GM18951 (cell line): ENCODE measurements at regions not wholly inside any gene's neighbourhood (a gene's known extent, or its start where the extent isn't known, plus 50 kb on each side); places are given as distances from the start of the nearest gene placed in this dataset.

Experiments
- POLR2A ChIP-seq: IDR thresholded peaks from 4 replicates; pipeline ENCODE4 v1.6.1; 2011; ENCODE audit warnings: mild to moderate bottlenecking; ENCODE audit not compliant: insufficient read length, insufficient read depth; ENCODE audit errors: extremely low read depth
- in situ Hi-C: fragments of 300-500 bp; cut with MboI; formaldehyde crosslinking; loops from one replicate; pipeline ENCODE4 v1.12.0; 2022; ENCODE audit warnings: low sequenced_read_pairs, mixed read lengths, inconsistent platforms; ENCODE audit not compliant: unreplicated experiment

DNA sequence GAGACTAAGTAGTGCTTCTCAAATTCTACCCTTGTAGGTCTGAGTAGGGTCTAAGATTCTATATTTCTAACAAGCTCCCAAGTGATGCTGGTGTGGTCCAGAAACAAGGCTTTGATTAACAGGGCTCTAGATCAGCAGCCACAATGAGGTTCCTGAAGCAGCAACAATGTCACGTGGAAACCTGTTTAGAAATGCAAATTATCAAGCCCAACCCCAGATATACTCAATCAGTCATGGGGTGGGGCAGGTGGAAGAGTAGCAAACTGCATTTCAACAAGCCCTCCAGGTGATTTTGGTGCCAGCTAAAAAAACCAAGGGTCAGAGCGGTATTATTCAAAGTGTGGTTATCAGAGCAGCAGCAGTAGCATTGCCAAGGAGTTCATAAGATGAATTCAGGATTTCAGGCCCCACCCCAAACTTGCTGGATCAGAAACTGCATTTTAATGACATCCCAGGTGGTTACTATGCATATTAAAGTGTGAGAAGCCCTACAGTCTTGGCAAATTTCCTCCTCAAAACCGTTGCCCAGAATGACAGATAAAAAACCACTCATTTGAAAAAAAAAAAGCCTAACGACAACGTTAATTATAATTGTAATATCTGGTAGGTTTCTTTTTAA is 199.2 kb downstream of the AHR start:
- no peak for TF ChIP-seq POLR2A
- in situ Hi-C loops, result no loop called here

DNA sequence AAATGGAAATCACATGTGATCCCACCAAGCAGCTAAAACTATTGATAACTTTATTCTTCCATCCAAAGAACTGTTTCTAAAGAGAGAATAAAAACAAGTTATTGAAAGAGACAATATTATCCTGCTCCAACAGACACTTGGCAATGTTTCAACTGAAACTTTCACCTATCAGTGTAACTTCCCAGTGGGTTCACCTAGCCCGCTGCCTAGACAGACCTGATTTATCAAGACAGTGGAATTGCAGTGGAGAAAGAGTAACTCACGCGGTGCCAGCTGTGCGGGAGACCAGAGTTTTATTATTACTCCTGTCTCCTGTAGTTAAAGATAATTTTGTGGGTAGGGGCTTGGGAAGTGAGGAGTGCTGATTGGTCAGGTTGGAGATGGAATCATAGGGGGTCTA is 199.8 kb downstream of the AHR start:
- in situ Hi-C loops, result no loop called here
- no peak for TF ChIP-seq POLR2A

DNA sequence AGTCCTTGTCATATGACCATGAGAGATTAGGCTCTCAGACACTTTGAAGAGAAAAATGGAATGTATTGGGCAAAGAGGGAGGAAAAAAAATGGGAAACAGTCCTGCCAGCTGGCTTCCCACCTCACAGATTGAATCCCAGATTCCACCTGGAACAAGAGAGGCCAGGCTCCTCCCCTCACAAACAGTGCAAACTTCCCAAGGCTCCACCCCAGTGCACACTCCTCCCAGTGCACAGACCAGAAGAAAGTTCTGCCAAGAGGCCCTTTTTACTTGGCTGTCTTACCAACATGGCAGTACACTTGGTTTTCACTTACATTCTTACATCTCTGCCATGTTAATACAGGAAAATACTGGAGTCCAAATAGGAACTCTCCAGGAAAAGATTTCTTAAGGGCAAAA is 202.3 kb downstream of the AHR start:
- no peak for TF ChIP-seq POLR2A
- in situ Hi-C loops, result no loop called here

DNA sequence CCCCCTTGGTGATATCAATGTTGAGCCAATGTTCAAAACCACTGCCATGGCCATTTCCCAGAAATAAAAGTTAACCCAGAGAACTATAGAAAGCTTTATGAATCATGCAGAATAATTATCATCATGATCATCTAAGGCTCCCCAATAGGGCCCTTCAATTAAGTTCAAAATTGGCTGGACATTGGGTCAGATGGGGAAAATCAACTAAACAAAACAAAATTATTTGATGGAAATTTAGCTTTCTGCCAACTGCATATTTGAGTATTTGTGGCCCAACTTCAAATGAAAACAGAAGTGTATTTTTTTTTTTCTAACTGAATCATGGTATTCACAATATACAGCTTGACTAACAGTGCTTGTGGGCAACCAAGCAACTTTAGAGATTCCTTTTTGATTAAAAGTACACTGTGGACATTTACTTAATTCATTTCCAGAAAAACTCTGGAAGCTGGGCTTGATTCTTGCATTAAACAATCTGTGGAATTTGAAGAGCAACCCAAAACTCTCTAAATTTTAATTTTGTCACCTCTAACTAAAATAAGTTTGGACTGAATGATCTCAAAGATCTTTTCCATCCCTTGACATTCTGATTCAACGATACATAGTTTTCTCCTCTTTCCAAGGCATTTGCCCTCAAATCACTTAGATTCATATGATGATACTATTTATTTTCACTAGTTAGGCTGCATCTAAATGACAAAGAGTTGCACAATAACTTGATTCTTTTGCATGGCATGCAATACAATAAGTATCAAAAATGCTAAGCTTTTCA is 203.2 kb downstream of the AHR start:
- TF ChIP-seq POLR2A, result no peak
- in situ Hi-C loops, result no loop called here

DNA sequence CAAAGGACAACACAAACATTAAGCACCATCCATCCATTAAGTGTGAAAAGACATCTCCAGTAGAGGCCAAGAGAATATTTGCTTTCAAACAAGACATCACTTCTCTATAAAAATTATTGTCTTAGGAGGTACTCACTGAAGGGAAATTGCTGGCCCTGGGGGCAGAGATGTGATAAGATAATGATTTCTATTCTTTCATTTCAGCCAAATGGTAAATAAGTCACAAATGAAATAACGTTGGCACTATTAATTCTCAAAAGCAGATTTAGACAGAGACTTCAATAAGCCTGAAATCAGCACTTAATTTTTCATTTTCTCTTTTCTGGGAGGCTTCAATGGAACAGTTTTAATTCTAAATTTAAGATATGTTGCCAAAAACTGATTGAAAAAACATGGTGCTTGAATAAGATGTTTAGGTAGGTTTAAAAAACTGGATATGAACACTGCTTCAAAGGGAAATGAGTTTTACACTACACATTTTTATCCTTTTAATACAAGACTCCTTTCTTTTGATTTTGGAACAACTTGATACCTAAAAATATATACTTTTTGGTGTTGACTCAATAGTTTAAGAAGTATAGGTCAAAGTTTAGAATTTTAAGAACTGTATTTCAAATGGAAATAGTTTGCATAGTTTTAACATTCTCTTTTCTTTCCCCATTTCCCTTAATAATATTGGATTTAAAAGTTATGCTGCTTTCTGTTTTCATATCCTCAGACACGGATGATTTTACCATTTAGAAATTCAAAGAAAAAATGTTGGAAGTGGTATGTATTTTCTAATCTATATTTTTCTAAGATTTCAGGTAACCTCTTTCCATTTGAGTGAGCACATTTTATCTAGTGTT is 204.0 kb downstream of the AHR start:
- no peak for TF ChIP-seq POLR2A

DNA sequence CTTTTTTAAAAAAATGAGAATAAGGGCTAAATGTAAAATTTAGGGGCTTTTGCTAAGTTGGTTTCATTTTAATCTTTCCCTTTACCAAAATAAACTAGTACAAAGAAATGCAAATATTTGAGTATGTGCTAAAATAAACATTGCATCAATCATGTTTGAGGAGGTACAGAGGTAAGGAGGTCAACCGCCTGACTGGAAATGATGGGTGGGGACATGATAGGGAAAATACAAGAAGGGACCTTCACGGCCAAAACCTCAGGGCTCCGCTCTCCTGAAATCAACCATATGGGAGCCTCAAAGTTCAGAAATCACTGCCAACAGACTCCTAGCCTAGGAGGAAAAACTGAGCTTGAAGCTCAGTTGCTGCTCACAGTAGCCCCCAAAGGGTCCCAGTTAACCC is 207.6 kb downstream of the AHR start:
- TF ChIP-seq POLR2A, result no peak
- in situ Hi-C loops, result no loop called here

More for the DNA sequence above, 204.0 kb downstream of the AHR start:
- in situ Hi-C loops, result no loop called here

DNA sequence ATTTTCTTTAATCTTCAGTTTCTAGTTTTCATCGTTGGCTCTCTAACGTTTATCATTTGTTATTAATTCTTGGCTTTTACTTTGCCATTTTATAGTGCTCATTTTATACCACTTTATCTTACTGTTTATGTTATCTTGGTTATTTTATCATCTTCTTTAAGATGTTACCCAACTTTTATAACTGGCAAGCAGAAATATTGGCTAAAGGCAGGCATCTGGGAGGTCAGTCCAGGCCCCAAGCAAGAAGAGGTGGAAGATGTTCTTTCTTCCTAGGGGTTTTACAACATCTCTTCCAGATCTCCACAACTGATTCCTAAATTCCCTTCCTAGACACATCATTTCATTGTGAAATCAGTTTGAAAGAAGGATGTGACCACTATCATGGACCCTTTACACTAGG is 208.1 kb downstream of the AHR start:
- TF ChIP-seq POLR2A, result no peak
- in situ Hi-C loops, result no loop called here

DNA sequence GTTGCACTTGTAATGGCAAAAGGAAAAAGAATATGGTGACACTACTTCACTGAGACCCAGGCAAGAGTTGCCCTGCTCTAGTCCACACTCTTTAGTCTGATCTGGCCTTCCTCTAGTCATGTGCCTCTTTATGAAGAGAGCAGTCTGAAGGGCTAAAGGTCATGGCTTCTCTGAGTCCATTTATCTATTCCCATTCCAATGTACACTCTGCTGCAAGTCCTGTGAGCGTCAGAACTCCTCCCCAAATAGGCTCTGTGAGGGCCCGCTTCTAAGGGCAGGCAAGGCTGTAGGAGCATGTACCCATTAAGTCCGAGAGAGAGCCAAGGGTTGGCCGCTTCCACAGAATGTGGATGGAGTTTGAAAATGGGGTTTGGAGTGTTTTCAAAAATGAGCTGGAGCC is 209.3 kb downstream of the AHR start:
- in situ Hi-C loops, result no loop called here
- no peak for TF ChIP-seq POLR2A

DNA sequence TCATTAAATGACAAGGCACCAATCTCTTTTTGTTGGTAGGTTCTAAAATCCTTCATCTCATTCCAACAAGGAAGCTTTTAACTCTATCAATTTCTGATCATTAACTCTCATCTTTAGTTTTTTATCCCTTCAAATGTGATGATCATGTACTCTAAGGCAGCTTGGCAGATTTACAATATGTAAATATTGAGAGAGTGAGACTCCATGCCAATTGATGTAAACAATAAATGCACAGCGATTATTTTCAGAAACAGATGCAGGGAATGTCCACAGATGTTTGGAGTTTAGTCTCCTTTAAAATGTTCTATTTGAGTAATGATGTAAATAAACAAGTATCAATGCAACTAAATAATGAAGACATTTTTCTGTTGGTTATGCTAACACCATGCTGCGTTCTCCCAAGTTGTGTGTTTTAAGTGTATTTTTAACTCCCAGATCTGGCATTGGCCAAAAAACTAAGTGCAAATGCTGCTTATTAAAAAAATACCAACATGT is 213.8 kb downstream of the AHR start:
- in situ Hi-C loops, result no loop called here
- no peak for TF ChIP-seq POLR2A

DNA sequence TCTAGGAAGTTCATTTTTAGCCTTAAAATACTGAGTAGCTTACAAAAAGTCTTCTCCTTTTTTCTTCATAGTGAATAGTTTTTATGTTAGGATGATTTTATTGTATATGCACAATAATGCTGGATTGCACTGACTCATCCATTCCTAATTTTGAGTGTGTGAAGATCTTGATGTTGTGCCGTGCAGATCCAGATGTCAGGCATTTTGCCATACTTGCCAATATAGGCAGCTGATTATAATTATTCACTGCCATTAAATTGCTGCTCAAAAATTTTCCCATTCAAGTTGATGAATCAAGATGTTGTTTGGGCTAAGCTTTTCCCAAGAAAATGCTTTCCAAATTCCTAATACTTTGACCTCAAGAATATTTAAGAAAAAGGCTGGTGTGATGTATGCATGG is 218.3 kb downstream of the AHR start:
- TF ChIP-seq POLR2A, result no peak
- in situ Hi-C loops, result no loop called here

DNA sequence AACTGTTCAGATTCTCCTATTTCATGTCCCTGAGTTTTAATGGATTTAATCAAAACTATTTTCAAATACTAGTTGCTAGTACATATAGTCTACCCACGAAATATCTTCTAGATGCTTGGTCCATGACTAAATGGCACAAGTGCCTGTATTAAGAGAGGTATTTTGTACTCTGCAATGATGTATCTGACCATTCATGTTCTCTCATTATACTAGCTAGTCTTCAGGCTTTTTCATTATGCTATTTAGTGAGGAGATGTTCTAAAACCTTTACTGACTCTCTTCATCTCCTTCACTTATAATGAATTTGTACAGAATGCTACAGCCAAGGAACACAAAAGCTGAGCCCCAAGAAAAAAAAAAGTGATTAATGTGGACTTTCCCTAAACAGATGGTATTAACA is 222.5 kb downstream of the AHR start:
- TF ChIP-seq POLR2A, result no peak
- in situ Hi-C loops, result no loop called here

DNA sequence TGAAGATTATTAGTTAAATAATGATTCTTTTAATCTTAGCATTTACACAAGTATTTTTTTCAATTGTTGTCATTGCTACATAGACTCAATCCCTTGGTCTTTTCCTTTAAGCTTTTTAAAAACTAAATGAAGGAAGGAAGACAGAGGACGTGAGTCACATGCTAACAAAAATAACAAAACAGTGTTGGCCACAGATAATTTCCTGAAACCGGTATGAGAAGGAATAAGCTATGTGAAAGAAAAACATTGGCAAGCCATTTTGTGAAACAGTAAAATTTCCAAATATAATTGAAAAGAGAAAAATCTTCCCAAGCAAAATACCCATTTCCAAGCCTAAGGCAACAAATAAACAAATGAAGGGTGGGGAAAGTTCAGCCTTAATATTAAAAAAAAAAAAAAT is 223.0 kb downstream of the AHR start:
- in situ Hi-C loops, result no loop called here
- TF ChIP-seq POLR2A, result no peak
